ENCODE measurements at regions not wholly inside any gene's neighbourhood (a gene's known extent, or its start where the extent isn't known, plus 50 kb on each side); places are given as distances from the start of the nearest gene placed in this dataset.

GRCh38 chr9:82475584-82476301 is 487.2 kb downstream of the SPATA31D1 start:
- TF ChIP-seq CTCF (IDR thresholded peaks at IDR 0.05): no peak
- no peak for TF ChIP-seq EZH2phosphoT487 (IDR thresholded peaks at IDR 0.05)
